ENCODE measurements at regions not wholly inside any gene's neighbourhood (a gene's known extent, or its start where the extent isn't known, plus 50 kb on each side); places are given as distances from the start of the nearest gene placed in this dataset.

GRCh38 chr11:92750794-92751193, 218.7 kb upstream of the MTNR1B start:
- no peak overlapping the region for H3K4me3 ChIP-seq (ENCODE audit: low read depth, low read length)
- no peak for TF ChIP-seq CTCF (IDR thresholded peaks at IDR 0.05; ENCODE audit: insufficient read depth, low read depth, low read length)
- DNase-seq (ENCODE audit: low read depth), result no peak

- no peak for TF ChIP-seq CTCF (IDR thresholded peaks at IDR 0.05; ENCODE audit: insufficient read depth, low read depth, low read length)
- DNase-seq (ENCODE audit: low read depth), result no peak
- H3K4me3 ChIP-seq (ENCODE audit: low read depth, low read length), result no peak overlapping the region
Observed at GRCh38 chr11:92751594-92751993, 217.9 kb upstream of the MTNR1B start.

- H3K4me3 ChIP-seq (ENCODE audit: low read depth, low read length), result no peak overlapping the region
- no peak for DNase-seq (ENCODE audit: low read depth)
- no peak for TF ChIP-seq CTCF (IDR thresholded peaks at IDR 0.05; ENCODE audit: insufficient read depth, low read depth, low read length)
Observed at GRCh38 chr11:92752122-92752521, 217.3 kb upstream of the MTNR1B start.

GRCh38 chr11:92753161-92753560, 216.3 kb upstream of the MTNR1B start:
- DNase-seq (ENCODE audit: low read depth), result no peak
- no peak overlapping the region for H3K4me3 ChIP-seq (ENCODE audit: low read depth, low read length)
- TF ChIP-seq CTCF (IDR thresholded peaks at IDR 0.05; ENCODE audit: insufficient read depth, low read depth, low read length), result no peak

- no peak for DNase-seq (ENCODE audit: low read depth)
- no peak for TF ChIP-seq CTCF (IDR thresholded peaks at IDR 0.05; ENCODE audit: insufficient read depth, low read depth, low read length)
- no peak overlapping the region for H3K4me3 ChIP-seq (ENCODE audit: low read depth, low read length)
Observed at GRCh38 chr11:92758241-92758780, 211.1 kb upstream of the MTNR1B start.

- no peak for DNase-seq (ENCODE audit: low read depth)
- no peak for TF ChIP-seq CTCF (IDR thresholded peaks at IDR 0.05; ENCODE audit: insufficient read depth, low read depth, low read length)
- H3K4me3 ChIP-seq (ENCODE audit: low read depth, low read length), result no peak overlapping the region
Observed at GRCh38 chr11:92759571-92760214, 209.8 kb upstream of the MTNR1B start.

GRCh38 chr11:92762121-92762540, 207.3 kb upstream of the MTNR1B start:
- no peak overlapping the region for H3K4me3 ChIP-seq (ENCODE audit: low read depth, low read length)
- no peak for DNase-seq (ENCODE audit: low read depth)
- no peak for TF ChIP-seq CTCF (IDR thresholded peaks at IDR 0.05; ENCODE audit: insufficient read depth, low read depth, low read length)

Data from fibroblast of villous mesenchyme (primary cell).